Stimulated activated memory B cell treated with anti-CD40 and anti-IgM and Interleukin-4, amounts not matched to agents 10 μg/mL and 1 μg/mL and 100 μg/mL, for 72 hours (primary cell): ENCODE measurements at regions not wholly inside any gene's neighbourhood (a gene's known extent, or its start where the extent isn't known, plus 50 kb on each side); places are given as distances from the start of the nearest gene placed in this dataset.
A peak's percentile ranks its signal among the peaks of the same experiment; 100 is the strongest.
"Not testable (repeated sequence)": the region's sequence is repeated elsewhere in the genome, so short reads cannot be mapped to it uniquely, and the experiment has no call there.

Experiments
- ATAC-seq: fragments of 150-1000 bp; cut with Tn5 transposase; 2 replicates; pipeline ENCODE4 v1.10.0; 2021
- H3K27ac Mint-ChIP-seq: one replicate; pipeline ENCODE4 v1.8.0; 2022; ENCODE audit warnings: mild to moderate bottlenecking, mixed read lengths
- H3K27me3 Mint-ChIP-seq: one replicate; pipeline ENCODE4 v1.8.0; 2022; ENCODE audit warnings: mixed read lengths
- H3K36me3 Mint-ChIP-seq: one replicate; pipeline ENCODE4 v1.8.0; 2022; ENCODE audit warnings: mixed read lengths
- H3K4me1 Mint-ChIP-seq: one replicate; pipeline ENCODE4 v1.8.0; 2022; ENCODE audit warnings: mixed read lengths
- H3K4me3 Mint-ChIP-seq: one replicate; pipeline ENCODE4 v1.8.0; 2022; ENCODE audit warnings: mild to moderate bottlenecking, moderate library complexity, mixed read lengths
- H3K9me3 Mint-ChIP-seq: one replicate; pipeline ENCODE4 v1.8.0; 2022; ENCODE audit warnings: mixed read lengths

GRCh38 chr7:49089717-49090116 is 165.4 kb downstream of the CDC14C start:
- no peak overlapping the region for H3K4me3 Mint-ChIP-seq
- H3K27me3 Mint-ChIP-seq = no peaks in the 10 kb centered on the region
- H3K9me3 Mint-ChIP-seq = peaks cover 3% of the 10 kb centered on the region
- no peak for ATAC-seq
- no peak overlapping the region for H3K27ac Mint-ChIP-seq
- no peaks in the 10 kb centered on the region for H3K4me1 Mint-ChIP-seq
- no peaks in the 10 kb centered on the region for H3K36me3 Mint-ChIP-seq

DNA sequence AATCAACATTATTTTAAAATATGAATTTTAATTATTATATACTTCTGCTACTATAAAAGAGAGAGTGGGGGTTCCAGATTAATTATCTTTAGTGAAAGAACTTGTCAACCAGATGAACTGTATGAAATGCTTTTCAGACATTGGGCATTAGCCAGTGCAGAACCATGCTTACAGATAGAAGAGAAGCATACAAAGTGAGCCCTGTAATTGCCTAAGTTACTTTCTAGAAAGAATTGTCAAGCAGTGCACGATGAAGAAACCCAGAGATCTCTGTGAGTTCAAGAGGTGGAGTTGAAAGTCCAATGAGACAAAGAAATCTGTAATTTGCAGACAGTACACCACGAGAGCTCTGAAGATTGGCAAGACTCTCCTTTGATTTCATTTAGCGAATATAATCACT is 166.7 kb downstream of the CDC14C start:
- Mint-ChIP-seq H3K4me3 (no peak overlapping the region), H3K4me1 (no peaks in the 10 kb centered on the region), H3K9me3 (peaks cover 3% of the 10 kb centered on the region), H3K27ac (no peak overlapping the region), H3K36me3 (no peaks in the 10 kb centered on the region), H3K27me3 (no peaks in the 10 kb centered on the region)
- ATAC-seq = no peak

DNA sequence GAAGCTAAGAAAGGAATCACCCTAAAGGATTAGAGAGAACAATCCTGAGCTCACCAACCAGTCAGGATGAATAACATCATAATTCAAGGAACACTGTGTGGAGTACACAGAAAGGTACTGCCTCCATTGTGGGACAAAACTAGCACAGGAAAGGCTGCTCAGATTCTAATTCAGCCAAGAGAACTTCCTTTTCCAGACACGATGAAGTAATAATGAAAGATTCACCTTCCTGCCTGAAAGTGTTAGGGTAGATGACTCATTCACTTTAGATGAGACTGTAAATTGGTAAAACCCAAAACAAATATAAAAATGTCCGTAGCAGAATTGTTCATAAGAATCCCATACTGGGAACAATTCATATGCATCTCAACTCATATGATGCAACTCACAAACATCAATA is 167.2 kb downstream of the CDC14C start:
- Mint-ChIP-seq H3K27me3 (no peaks in the 10 kb centered on the region), H3K9me3 (peaks cover 3% of the 10 kb centered on the region), H3K27ac (no peak overlapping the region), H3K36me3 (no peaks in the 10 kb centered on the region), H3K4me3 (no peak overlapping the region), H3K4me1 (no peaks in the 10 kb centered on the region)
- ATAC-seq = no peak

- H3K27me3 Mint-ChIP-seq = no peaks in the 10 kb centered on the region
- no peak for ATAC-seq
- H3K9me3 Mint-ChIP-seq = peaks cover 3% of the 10 kb centered on the region
- no peaks in the 10 kb centered on the region for H3K4me1 Mint-ChIP-seq
- no peak overlapping the region for H3K27ac Mint-ChIP-seq
- no peak overlapping the region for H3K4me3 Mint-ChIP-seq
- no peaks in the 10 kb centered on the region for H3K36me3 Mint-ChIP-seq
Observed at GRCh38 chr7:49093218-49093617, 168.9 kb downstream of the CDC14C start.

- H3K36me3 Mint-ChIP-seq = no peaks in the 10 kb centered on the region
- no peak overlapping the region for H3K27ac Mint-ChIP-seq
- H3K27me3 Mint-ChIP-seq = no peaks in the 10 kb centered on the region
- H3K4me3 Mint-ChIP-seq = no peak overlapping the region
- peaks cover under 1% of the 10 kb centered on the region for H3K9me3 Mint-ChIP-seq
- H3K4me1 Mint-ChIP-seq = no peaks in the 10 kb centered on the region
- no peak for ATAC-seq
Observed at GRCh38 chr7:49094866-49095265, 170.5 kb downstream of the CDC14C start.

DNA sequence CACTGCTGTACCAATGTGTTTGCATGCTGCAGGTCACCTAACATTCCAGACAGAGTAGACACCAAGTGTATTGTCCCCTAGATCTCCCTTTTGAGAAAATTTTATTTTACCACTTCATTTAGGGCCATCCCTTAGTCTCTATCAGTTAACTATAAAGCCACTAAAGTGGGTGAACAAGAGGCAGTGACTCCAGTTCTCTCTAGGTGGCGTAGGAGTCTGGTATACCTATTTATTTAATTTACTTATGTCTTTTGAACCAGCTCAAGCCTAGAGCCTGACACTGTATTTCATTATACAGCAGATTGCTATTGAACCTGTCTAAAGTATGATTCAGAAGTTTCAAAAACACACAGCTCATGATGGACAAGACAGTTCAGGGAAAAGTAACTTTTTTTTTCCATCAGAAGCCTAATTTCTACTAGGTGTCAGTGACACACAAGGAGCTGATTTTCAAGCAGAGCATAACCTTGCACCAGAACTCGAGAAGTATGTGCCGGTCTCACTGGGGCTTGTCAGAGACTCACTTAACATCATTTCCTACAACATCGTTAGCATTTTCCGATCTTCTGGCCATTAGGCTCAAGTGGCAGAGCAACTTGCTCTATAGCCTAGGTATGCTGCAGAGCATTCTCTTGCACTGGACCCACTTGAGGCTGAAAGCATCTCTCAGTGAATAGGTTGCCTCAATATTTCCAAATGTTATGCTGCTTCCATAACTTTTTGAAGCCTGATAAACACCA is 175.4 kb downstream of the CDC14C start:
- no peak overlapping the region for H3K27ac Mint-ChIP-seq
- H3K4me1 Mint-ChIP-seq = no peaks in the 10 kb centered on the region
- no peak overlapping the region for H3K4me3 Mint-ChIP-seq
- H3K27me3 Mint-ChIP-seq = no peaks in the 10 kb centered on the region
- no peak for ATAC-seq
- no peaks in the 10 kb centered on the region for H3K36me3 Mint-ChIP-seq
- H3K9me3 Mint-ChIP-seq = no peaks in the 10 kb centered on the region

DNA sequence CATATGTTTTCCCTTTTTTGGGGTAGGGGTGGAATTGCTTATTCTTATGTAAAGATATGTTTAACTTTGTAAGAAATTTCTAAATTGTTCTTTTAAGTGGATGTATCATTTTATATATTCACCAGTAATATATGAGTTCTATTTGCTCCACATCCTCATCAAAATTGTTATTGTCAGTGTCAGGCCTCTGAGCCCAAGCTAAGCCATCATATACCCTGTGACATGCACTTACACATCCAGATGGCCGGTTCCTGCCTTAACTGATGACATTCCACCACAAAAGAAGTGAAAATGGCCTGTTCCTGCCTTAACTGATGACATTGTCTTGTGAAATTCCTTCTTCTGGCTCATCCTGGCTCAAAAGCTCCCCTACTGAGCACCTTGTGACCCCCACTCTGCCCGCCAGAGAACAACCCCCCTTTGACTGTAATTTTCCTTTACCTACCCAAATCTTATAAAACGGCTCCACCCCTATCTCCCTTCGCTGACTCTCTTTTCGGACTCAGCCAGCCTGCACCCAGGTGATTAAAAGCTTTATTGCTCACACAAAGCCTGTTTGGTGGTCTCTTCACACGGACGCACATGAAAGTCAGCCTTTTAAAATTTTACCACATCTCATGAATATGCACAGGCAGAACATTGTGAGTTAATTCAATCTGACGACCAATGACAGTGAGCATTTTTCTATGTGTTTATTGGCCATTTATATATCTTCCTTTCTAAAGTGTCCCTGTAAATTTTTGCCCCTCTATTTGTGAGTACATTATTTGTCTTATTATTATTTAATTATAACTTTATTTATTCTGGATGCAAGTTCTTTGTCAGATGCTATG is 176.8 kb downstream of the CDC14C start:
- H3K4me3 Mint-ChIP-seq = not testable (repeated sequence)

DNA sequence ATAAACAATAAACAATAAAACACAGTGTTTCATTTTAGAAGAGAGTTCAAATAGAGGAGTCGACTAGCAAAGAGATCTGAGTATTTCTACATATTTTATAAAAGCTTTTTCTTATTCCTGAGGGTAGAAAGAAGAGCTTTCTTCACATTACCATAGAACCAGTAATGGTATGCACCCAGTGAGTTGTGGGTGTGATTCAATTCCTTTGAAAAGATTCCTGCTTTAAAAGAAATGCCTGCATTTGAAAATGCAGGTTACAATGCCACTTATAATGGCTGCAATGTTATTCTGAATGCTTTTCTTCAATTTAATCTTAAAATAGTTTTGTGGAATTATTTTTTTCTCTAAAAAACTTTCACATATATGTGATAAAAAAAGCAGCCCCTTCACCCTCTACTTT is 178.1 kb downstream of the CDC14C start:
- H3K27me3 Mint-ChIP-seq = no peaks in the 10 kb centered on the region
- H3K9me3 Mint-ChIP-seq = peaks cover 2% of the 10 kb centered on the region
- H3K27ac Mint-ChIP-seq = no peak overlapping the region
- no peaks in the 10 kb centered on the region for H3K4me1 Mint-ChIP-seq
- H3K36me3 Mint-ChIP-seq = no peaks in the 10 kb centered on the region
- H3K4me3 Mint-ChIP-seq = no peak overlapping the region
- ATAC-seq = no peak

More for the DNA sequence above, 176.8 kb downstream of the CDC14C start:
- ATAC-seq, H3K9me3 Mint-ChIP-seq, H3K27ac Mint-ChIP-seq, H3K4me1 Mint-ChIP-seq, H3K27me3 Mint-ChIP-seq, H3K36me3 Mint-ChIP-seq: not testable (repeated sequence)

GRCh38 chr7:49111706-49112105 is 187.4 kb downstream of the CDC14C start:
- Mint-ChIP-seq H3K4me1 (no peaks in the 10 kb centered on the region), H3K4me3 (no peak overlapping the region), H3K27me3 (no peaks in the 10 kb centered on the region), H3K36me3 (no peaks in the 10 kb centered on the region), H3K27ac (no peak overlapping the region), H3K9me3 (peaks cover 6% of the 10 kb centered on the region)
- ATAC-seq = no peak

DNA sequence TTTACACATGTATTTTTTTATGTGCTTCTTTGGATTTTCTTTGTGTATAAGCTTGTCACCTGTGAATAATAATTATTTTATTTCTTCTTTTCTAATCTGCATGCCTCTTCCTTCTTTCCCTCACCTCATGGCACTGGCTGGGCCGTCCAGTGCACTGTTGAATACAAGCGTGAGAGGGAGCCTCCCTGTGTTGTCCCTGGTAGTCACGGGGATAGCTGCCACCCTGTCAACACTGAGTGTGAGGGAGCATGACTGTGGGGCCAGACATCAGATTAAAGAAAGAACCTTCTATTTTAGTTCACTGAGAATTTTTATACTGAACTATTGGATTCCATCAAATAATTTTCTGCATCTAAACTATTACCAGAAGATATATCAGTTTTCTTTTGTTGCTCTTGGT is 187.9 kb downstream of the CDC14C start:
- Mint-ChIP-seq H3K36me3 (no peaks in the 10 kb centered on the region), H3K27me3 (no peaks in the 10 kb centered on the region), H3K4me3 (no peak overlapping the region), H3K9me3 (peaks cover 6% of the 10 kb centered on the region), H3K4me1 (no peaks in the 10 kb centered on the region), H3K27ac (no peak overlapping the region)
- ATAC-seq = peak; percentile 47

- no peak for ATAC-seq
- Mint-ChIP-seq H3K4me1 (no peaks in the 10 kb centered on the region), H3K4me3 (no peak overlapping the region), H3K27me3 (no peaks in the 10 kb centered on the region), H3K27ac (no peak overlapping the region), H3K36me3 (no peaks in the 10 kb centered on the region), H3K9me3 (peaks cover 6% of the 10 kb centered on the region)
Observed at GRCh38 chr7:49112647-49113046, 188.3 kb downstream of the CDC14C start.

DNA sequence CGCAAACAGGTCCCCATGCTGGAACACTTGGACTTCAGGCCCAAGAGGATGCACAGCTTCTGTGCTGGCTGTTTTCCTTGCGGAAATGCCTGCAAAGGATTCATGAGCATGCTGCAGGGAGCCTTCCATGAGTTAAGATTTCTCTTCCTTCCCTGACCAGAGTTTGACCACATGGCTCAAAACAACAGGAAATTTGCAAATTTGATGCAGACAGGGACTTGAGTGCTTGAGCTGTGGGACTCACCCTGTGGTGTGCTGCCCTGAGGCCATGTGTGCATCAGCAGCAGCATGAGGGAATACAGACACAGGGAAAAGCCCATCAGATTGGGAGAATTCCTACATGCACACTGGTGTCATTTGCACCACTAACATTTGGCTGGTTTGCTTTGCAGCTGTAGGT is 195.4 kb downstream of the CDC14C start:
- Mint-ChIP-seq H3K4me3 (no peak overlapping the region), H3K9me3 (peaks cover 7% of the 10 kb centered on the region), H3K36me3 (no peaks in the 10 kb centered on the region), H3K4me1 (no peaks in the 10 kb centered on the region), H3K27ac (no peak overlapping the region), H3K27me3 (no peaks in the 10 kb centered on the region)
- no peak for ATAC-seq

DNA sequence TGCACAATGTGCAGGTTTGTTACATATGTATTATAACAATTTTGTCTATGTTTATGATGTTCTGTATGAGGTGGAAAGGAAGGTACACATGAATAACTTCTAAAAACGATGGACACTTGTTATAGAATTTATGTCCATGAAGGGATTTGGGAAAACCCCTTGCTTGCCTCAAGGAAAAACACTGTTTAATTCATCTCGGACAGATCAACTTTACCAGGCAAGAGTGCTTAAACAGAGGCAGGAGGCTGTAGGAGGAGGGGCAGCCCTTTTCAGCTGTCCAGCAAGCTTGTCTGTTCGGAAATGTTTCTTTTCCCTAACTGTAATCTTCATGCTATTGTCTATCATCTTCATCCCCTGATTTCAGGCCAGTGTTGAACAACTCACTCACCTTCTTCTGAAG is 200.9 kb downstream of the CDC14C start:
- H3K4me3 Mint-ChIP-seq = no peak overlapping the region
- H3K27ac Mint-ChIP-seq = no peak overlapping the region
- no peaks in the 10 kb centered on the region for H3K36me3 Mint-ChIP-seq
- no peaks in the 10 kb centered on the region for H3K27me3 Mint-ChIP-seq
- no peak for ATAC-seq
- H3K4me1 Mint-ChIP-seq = no peaks in the 10 kb centered on the region
- H3K9me3 Mint-ChIP-seq = peaks cover 5% of the 10 kb centered on the region

DNA sequence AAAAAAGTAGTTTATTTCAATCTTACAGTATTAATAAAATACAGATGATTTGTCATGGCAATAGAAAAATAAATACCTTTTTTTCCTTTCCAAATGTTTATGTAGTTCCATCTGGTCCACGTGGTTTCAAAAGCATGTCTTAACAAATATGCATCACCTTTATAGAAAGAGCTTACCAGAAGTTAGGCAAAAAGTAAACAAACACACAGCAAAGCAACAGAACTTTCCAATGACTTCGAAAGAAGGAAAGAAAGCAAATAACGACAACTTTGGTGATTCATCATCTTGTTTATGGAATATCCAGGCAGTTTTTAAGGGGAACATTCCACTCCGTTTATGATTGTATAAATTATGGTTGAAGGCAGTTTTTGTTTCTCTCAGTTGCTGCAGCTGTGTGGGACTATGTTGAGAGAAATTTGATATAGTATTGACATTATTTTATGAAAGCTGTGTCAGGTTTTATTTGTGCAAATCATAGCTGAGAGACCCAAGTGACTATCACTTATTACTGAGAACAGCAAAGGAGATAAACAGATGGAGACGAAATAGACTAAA is 203.1 kb downstream of the CDC14C start:
- H3K9me3 Mint-ChIP-seq = peaks cover 3% of the 10 kb centered on the region
- ATAC-seq = no peak
- no peaks in the 10 kb centered on the region for H3K4me1 Mint-ChIP-seq
- no peak overlapping the region for H3K4me3 Mint-ChIP-seq
- H3K36me3 Mint-ChIP-seq = no peaks in the 10 kb centered on the region
- no peak overlapping the region for H3K27ac Mint-ChIP-seq
- H3K27me3 Mint-ChIP-seq = no peaks in the 10 kb centered on the region

DNA sequence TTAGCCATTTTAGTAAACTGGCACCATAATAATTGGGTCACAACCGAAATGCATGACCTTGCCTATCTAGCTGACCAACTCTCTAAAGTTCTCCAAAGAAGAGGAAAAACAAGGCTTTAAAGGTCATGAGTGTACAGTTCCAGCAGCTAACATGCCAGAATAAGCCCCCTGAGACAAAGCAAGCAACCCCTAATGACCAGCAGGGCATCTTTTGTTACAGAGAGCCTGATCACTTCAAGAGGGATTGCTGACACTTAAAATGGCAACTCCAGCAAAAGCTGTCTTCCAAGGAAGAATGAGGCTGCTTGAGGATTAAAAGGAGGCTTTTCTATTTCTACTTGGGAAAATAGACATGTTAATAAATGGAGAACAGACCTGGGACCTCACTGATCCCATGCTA is 213.6 kb downstream of the CDC14C start:
- no peak overlapping the region for H3K27ac Mint-ChIP-seq
- ATAC-seq = no peak
- H3K4me3 Mint-ChIP-seq = no peak overlapping the region
- no peaks in the 10 kb centered on the region for H3K36me3 Mint-ChIP-seq
- no peaks in the 10 kb centered on the region for H3K4me1 Mint-ChIP-seq
- peaks cover 7% of the 10 kb centered on the region for H3K9me3 Mint-ChIP-seq
- H3K27me3 Mint-ChIP-seq = no peaks in the 10 kb centered on the region

DNA sequence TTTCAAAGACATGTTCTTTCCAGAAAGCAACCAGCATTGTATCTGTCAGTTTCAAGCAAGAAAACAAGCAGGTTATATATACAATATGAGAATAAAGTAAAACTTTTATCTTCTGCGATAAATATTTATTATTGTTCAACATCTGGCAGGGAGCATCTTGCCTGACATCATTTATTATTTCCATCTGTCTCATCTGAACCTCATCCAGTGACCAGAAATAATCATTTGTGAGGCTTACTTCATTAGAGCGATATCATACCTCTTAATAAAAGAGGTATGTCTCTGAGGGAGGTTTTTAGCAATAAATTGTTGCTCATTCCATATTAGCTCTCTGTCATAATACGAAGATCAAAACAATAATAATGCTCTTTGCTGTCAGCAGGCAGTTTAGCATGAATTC is 226.1 kb downstream of the CDC14C start:
- H3K27me3 Mint-ChIP-seq = no peaks in the 10 kb centered on the region
- H3K36me3 Mint-ChIP-seq = no peaks in the 10 kb centered on the region
- no peaks in the 10 kb centered on the region for H3K4me1 Mint-ChIP-seq
- H3K9me3 Mint-ChIP-seq = peaks cover 8% of the 10 kb centered on the region
- H3K4me3 Mint-ChIP-seq = no peak overlapping the region
- no peak overlapping the region for H3K27ac Mint-ChIP-seq
- ATAC-seq = no peak
